HG03064 (cell line): ENCODE measurements at regions not wholly inside any gene's neighbourhood (a gene's known extent, or its start where the extent isn't known, plus 50 kb on each side); places are given as distances from the start of the nearest gene placed in this dataset.

Experiments
- ATAC-seq: cut with Tn5 transposase; IDR thresholded peaks from one replicate; pipeline ENCODE4 v1.9.1; 2021; ENCODE audit warnings: low read depth; ENCODE audit not compliant: unreplicated experiment

DNA sequence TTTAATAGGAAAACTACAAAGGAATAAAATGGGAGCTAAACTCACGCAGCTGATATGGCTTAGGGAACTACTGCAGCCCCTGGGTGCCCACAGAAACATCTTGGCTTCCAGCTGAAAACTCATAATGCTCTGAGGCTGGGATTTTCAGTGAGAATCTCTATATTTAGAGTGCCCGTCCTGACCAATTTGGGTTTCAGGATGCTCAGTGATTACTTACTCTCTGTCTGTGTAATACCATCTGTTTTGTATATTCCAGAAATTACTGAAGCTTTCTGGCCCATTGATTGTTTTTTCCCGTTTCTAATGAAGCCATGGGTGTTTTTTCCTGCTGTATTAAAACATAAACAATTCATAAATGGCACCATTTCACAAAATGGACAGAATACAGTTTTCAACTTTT, 50.6 kb upstream of the ZNF385D start:
- ATAC-seq = no peak

DNA sequence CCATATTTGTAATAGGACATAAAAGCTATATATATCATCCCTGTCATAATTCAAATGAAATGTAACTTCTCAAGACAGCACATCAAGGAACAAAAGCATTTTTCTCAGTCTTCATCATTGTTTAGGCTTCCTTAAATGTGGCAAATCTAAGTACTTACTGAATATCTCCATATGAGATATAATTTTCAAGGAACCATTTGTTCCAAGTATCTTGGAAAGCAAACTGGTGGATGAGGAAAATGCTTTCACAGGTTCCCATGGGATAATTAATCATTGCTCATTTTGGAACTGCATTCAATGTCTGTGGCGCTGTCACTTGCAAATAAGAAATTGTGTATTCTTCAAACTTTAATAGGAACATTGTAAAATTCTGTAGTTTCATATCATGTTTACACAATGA, 52.6 kb upstream of the ZNF385D start:
- no peak for ATAC-seq

DNA sequence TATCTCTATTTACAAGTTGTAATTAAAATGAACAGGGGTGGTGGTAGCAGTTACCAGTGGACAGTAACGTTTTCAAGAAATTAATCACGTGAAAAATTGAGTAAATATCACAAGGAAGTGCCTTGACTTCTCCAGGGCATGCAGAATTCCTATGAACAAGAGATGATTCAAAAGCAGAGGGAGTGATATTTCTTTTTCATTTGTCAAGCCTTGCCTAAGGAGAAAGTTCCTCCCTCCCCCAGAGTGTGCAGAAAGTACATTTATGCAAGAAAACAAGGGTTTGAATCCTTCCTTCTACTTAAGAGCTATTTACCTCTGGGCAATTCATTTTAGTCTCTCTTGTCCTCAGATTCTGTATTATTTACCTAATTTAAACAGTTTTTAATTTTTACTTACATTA, 53.3 kb upstream of the ZNF385D start:
- ATAC-seq = no peak

DNA sequence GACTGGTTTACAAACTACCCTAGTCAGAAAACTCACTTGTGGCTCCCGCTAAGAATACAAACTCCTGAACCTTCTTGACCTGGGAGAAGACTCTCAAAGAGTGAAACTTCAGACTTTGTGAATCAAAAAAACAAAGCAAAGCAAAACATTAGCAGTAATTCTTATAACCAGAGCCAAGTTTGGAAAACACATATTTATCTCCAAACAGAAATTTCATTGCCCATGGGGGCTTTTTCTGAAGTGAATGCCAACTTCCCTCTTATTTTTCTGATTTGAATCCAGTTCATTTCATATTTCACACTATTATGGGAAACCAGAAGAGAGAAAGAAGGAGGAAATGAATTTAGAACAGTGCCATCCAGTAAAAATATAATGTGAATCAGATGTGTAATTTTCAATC, 55.7 kb upstream of the ZNF385D start:
- ATAC-seq = no peak

DNA sequence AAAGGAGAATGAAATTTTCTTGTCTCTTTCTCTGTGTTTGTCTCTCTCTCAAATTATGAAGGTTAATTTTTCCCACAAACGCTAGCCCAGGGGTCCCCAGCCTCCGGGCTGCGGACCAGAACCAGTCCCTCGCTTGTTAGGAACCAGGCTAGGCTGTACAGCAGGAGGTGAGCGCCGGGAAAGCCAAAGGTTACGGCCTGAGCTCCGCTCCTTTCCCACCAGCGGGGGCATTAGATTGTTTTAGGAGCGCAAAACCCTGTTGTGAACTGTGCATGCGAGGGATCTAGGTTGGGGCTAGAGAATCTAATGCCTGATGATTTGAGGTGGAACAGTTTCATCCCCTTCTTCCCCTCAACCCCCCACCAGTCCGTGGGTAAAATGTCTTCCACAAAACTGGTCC, 74.7 kb upstream of the ZNF385D start:
- no peak for ATAC-seq

DNA sequence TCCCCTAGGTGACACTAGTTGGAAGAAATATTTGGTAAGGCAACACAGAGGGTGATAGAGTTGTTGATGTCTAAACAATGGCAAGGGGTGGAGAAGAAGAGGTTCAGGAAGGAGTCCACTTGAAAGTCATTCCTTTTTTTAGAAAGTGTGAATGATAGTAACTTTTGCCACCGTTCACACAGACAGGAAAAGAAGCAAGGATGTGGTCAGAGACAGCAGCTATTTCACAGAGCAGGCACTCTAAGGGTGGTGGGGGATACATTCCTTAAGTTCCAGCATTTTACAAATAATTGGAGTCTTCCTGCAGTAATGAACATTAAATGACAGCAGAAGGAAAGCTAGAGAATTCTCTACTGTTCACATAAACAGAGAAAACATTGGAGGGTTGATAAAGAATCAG, 75.4 kb upstream of the ZNF385D start:
- ATAC-seq = no peak

DNA sequence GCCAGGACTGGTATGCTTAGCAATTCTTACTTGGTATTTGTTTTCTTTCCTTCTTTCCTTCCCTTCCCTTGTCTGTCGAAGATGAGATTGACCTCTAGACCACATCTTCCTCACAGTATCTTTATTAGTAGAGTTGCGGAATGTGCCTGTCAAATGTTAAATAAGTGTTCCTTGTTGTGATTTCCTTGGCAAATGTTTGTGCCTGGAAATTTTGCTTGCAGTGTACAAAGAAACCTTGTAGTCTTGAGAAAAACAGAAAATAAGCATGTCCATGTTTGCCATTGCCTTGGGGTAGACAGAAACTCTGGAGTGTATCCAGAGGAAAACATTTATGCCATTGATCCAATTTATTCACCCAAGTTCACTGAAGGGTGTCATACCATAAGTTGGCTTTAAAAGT, 79.5 kb upstream of the ZNF385D start:
- no peak for ATAC-seq

DNA sequence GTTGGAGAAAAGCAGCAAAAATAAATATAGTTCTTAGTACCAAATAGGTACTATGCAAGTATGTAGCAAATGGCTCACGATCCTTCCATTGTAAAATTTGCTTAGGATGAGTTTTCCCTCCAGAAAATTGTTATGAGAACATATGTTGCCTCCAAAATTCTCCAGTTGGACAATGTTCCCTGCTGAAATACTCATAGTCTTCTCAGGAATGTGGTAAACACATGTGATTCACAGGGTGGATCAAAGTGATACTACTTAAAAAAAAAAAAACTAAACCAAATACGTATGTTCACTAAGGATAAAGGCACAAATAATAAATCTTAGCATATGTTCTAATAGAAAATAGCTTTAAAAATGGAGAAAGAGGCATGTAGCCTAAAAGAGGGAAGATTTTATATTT, 84.3 kb upstream of the ZNF385D start:
- no peak for ATAC-seq

DNA sequence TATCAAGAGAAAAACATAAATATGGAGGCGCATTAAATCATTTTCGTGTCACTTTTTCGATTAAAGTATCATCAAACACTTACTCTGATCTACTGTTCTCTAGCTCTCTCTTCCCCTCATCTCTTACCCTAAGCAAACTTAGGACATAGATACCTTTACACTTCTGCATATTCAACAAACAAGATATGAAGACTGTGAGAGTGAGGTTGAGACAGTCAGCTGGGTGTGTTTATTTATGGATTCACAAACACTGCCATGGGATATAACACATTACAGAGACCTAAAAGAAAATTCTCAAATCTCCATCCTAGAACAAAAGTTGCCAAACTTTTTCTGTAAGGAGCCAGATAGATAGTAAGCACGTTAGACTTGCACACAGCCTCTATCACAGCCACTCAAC, 85.2 kb upstream of the ZNF385D start:
- no peak for ATAC-seq

DNA sequence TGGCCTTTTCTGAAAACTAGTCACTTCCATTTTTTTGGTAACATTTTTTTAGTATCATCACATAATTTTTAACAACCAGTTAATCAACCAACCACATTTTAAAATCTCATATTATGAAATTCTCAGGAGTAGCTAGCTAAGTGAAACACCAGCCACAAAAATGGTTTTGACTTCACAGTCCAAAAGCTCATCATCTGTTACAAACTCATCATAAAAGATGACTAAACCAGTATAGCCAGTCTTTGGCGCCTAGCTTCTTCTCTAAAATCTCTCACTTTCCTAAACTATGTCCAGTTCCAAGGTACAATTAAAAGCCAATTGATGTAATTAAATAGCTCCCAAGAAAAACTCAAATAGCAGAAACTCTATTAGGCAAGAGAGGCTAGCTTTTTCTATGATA, 88.2 kb upstream of the ZNF385D start:
- no peak for ATAC-seq

DNA sequence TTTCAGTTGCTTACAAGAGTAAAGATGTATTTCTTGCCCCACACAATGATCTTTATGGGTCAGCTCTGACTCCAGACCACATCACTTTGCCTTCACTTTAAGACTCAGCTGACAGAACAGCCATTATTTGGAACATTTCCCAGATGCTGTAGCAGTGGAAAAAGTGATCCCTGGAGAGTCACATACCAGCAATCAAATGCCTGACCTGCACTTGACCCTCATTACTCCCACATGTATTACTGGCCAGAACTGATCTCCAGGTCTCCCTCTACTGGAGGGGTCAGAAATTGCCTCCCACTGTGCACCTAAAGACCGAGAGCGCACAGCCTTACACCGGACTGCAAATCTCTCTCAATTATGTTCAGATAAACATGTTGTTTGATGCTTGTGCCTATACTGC, 88.6 kb upstream of the ZNF385D start:
- ATAC-seq = no peak

DNA sequence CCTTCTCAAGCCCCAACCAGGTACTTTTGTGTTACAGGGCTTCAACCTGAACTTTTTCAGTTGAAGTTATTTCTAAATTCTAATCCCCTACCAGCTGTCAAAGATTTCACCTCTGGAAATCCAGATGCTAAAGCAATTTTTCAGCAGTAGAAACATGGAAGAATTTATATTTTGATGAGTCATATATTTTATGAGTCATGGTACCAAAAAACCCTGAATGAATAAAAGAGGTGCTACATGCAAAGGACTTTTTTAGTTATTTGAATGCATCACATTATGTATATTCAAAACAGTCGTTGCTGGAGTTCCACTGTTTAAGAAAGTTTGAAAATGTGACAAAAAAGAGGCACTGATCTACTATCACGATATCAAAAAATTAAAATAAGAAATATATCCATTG, 96.0 kb upstream of the ZNF385D start:
- no peak for ATAC-seq

DNA sequence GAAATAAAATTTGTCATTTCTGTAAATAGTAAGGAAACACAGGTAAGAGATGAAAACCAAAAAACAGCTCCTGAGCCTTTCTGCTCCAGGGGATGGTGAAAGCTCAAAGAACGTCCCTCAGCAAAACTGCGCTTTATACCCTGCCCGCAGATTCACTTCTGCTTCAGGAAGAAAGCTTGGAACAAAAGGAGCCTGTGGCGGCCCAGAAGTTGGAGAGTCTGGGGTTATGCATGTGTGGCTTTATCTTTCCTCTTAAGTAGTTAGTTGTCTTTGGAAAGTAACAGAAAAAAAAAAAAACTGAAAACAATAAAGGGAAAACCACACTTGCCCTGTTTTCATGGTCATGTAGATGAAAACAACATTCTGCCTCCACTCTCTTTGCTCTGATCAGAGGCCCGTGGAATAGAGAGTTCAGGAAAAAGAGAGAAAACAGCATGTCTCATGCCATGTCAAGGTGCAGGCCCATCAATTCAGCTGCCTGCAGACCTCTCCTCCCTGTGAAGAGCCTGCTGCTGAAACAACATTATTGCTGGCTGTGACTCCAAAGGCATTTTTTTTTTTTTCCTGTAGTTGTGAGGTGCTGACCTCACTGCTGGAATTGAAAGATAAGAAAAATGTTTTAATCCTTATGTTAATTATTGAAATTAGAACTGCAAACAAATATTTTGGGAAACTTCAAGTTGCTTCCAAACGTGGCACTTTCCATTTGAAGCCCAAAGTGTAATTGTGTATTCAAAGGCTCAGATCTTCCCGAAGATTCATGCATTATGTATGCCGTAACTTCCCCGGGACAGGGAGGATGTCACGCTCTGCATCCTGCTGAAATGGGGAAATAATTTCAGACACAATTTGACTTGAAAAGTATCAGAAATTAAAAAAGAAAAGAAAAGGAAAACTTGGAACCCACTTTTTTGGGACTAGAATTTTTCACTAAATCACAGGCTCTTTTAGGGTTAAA, 108.4 kb upstream of the ZNF385D start:
- no peak for ATAC-seq

DNA sequence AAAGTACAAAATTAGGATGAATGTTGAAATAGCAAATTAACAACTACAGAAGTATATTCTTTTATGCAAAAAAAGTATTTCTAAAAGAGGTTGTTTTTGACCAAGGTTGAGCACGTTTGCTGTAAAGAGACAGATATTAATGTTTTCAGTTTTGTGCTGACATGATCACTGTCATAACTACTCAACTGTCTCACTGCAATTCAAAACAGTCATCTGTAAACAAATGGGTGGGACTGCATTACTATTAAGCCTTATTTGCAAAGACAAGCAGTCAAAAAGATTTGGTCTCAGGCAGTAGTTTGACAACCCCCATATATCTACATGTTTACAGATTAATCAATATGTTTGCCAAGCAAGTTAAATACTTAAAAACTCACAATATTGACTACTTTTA, 109.1 kb upstream of the ZNF385D start:
- ATAC-seq = no peak

DNA sequence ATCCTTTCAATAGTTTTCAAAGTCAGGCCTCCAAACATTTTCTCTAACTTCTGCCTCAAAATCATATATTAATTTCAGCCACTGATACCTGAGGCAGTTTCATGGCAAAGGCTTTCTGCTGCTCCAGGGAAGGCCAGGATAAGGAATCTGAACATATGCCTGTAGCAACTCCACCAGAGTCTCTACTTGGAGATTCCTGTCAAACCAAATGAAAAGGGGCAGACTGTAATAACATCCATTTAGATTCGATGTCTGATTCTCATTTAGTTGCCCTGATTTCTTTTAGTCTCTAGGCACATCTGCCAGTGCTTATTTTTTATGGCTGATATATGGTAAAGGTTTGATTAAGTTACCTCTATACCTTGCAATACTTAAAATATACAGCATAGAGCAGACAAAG, 109.6 kb upstream of the ZNF385D start:
- ATAC-seq = no peak

DNA sequence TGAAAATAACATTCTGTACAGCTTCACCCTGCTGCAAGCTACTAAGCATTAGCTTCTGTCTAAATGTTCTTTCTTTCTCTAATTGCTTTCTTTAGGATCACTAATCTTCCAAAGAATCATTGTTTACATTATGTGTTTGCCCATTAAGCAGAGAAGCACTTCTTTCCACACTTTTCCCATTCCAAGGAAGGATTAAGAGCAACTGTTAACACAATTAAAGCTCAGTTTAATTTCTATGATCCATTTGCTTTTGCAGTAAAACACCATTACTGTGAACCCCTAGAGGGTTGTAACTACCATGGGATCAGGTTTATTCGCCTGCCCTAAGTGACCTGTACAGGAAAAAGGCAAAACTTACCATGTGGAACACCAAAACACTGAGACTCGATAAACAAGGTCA, 125.8 kb upstream of the ZNF385D start:
- no peak for ATAC-seq

DNA sequence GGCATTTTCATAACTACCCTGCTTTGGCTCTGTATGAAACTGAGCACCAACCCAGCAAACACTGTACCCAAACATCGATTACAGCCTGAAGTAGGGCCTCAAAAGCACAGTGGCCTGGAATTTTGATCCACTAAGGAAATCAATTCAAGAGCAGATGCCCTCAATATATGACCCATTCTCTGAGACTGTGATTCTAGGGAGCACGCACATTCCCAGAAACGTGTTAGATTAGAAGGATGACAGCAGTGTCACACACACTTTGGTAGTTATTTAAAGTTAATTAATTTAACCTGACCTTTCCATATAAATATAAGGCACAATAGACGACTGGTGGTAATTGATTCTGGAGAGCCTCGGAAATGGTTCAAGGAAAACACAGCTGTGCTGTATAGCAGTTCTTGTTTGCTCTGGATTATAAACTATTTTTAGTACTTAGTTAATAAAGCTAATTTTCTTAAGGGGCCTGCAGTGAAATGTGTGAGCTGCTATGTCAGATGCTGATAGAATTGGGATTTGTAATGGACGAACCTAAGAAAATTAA, 126.3 kb upstream of the ZNF385D start:
- no peak for ATAC-seq

DNA sequence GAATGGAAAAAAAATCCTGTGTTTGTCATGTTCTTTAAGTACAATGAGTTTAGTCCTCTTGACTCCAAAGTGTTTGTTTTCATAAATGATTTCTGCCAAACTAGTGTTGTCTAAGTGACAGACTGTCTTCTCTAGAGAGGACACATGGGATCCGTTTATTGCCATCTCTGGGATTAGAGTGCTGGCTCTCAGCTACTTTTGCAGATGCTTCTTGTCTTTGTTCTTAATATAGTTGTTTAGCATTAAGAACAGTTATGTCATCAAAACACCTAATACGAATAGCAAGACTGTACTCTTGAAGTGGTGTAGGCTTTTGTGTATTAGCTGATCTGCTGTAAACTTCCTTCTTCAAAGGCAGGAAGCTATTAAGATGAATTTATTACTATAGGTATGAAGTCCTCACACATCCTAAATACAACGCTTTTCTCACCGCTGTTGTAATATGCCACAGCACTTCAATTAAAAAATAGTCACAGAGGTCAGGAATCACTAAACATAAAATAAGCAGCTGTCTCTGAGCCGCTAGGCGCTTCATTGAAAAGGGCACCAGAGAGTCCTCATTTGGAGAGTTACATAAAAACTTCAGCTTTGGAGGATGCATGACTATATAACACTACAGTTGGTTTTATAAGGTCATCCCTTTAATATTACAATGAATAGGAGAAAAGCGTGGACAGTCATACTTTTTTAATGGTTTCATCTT, 128.3 kb upstream of the ZNF385D start:
- no peak for ATAC-seq

DNA sequence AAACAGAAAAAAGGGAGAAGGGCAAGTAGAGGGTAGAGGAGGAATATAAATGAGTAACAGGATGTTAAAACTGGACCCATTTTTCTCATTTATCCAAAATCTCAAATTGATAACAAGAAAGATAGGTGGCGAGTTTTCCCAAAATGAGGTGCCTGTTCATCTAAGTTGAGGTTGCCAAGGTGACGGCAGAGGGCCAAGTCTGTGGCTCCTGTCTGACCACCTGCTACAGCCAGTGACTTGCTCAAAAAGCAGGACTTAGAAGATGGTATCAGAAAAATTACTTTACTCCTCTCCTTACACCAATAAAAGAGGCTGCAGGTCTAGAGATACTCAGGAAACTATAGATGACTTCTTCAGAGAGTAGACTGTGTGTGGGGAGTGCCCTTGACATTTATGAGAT, 137.6 kb upstream of the ZNF385D start:
- no peak for ATAC-seq

DNA sequence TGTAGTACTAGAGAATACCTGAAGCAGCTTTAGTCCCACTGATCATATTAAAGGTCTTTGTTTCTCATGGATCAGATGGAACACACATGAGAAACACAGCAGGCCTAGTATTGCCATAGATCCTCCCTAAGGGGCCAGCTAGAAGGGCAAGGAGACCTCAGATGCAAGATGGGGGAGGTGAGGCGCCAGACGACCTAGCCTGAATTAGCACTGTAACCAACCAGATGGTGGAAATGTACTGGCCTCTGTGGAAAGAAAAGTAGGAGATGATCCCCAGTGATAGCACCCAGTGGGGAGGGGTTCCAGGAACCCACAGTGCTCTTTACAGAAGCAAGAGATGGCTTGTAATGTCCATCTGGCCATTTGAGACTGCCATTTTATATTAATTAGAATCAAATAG, 138.2 kb upstream of the ZNF385D start:
- ATAC-seq = no peak

DNA sequence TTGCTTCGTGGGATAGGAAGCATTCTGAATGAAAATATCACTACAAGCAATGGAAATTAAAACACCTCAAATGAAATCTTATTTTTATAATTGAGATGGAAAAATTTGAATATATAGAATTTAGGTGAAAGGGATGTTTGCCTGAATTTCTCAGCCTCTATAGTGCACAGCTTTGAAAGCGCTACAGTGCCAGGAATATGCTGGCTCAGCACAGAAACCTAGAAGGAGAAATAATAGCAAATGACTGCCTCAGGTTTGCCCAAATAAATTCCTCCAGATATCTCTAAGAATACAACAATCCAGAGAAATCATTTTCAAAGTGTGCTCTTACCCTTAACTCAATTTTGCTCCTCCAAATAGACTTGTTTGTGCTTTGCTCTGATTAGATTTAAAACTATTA, 141.1 kb upstream of the ZNF385D start:
- ATAC-seq = no peak

DNA sequence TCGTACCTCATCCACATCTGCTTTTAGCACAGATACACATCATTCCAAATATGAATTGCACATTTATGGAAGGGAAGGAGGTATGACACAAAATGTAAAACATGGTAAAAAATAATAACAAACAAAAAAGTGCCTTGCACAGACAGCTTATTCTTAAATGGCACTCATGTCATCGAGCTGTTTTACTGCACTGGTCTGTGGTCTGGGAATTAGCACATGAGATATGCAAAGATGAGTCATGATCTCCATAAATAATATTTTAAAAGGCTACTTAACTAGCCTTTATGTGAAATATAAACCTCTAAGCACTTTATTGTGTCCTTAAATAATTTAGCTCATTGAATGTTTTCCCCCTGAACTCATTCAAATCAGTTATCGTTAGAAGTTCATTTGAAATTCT, 142.2 kb upstream of the ZNF385D start:
- no peak for ATAC-seq
